Sciatic nerve (tissue), 2 donors: ENCODE measurements at regions not wholly inside any gene's neighbourhood (a gene's known extent, or its start where the extent isn't known, plus 50 kb on each side); places are given as distances from the start of the nearest gene placed in this dataset.

Experiments
- ATAC-seq: fragments of 200-7000 bp; cut with Tn5 transposase; one replicate; pipeline ENCODE4 v1.9.1; 2020; ENCODE audit warnings: mild to moderate bottlenecking, moderate library complexity
- DNase-seq: peaks from one replicate; pipeline ENCODE4 v3.0.0-alpha.2; 2020; ENCODE audit warnings: low spot score
- intact Hi-C: fragments of 100-400 bp; cut with DNase I; formaldehyde crosslinking; loops from one replicate; pipeline ENCODE4 v1.14.2; 2022
- donor health status: DM: no; HTN: no; CAD: no.
- donor health status: DM: no; HTN: no; CAD: no.

DNA sequence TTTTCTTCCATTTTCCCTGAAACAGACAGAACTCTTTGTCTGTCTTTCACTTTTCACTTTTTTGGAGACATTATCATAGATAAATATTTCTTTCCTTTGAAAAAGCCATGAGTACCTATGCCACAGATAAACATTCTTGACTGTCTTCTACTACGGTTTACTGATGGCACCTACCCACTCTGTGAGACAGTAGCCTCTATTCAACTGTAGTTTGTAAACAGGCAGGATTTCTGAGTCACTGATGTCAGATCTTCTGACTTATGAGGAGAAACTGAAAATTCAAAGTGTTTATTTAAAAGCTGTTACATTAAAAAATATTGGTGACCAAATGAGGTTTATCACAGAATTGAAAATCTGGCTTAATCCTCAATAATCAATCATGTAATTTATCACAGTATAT, 658.4 kb downstream of the TOX3 start:
- DNase-seq (no peak), ATAC-seq (no peak)
- intact Hi-C loops = no loop called here

DNA sequence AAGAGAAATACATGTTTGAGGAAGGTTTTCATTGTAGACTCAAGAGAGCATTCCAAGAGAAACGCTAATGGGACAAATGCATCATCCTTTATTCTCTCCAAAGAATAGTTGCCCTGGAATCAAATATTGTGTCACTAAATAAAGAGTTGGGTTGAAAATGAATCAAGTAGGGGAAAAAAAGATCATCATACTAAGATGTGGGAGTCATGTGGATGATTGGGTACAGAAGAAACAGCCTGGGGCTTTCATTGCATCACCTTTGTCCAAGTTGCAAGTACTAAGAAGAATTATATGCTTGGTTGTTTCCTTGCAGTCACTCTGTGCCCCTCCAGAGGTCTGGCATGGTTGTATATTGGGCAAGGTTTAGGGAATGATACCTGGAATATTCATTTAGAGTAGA, 658.9 kb downstream of the TOX3 start:
- ATAC-seq (no peak), DNase-seq (no peak)
- intact Hi-C loops = no loop called here

DNA sequence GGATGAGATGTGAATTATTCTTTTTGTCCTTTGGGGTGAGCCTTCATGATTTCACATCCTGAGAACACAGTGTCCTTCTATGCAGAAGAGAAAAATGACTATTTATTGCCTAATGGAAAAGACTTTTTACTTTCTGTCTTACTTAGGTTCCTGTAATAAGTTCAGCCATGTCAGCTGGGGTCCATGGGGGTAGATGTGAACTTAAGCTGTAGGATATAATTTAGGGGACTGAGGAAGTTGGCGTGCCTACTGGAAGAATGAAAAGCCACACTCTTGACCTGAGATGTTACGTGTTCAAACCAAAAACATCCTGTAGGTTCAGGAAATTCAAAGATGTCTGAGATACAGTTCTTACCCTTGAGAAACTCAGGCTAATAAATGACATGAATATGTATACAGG, 660.5 kb downstream of the TOX3 start:
- DNase-seq (no peak), ATAC-seq (no peak)
- intact Hi-C loops = no loop called here

DNA sequence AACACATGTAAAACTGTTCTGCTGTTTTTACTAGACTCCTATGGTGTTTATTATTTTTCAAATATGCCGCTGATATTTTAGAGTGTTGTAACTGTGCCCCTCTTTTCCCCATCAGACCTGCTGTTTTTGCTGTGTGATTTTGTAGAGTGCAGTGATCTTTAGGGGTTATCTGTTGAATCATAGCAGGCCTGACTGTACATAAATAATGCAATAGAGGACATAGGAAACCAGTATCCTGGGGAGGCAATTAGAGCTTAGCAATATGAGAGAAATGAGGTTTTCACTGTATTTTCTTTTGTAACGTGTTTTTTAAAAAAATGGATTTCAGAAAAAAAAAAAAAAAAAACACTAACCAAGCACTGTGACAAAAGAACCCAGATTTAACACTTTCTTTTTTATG, 662.2 kb downstream of the TOX3 start:
- intact Hi-C loops = no loop called here
- DNase-seq = no peak
- ATAC-seq = no peak

DNA sequence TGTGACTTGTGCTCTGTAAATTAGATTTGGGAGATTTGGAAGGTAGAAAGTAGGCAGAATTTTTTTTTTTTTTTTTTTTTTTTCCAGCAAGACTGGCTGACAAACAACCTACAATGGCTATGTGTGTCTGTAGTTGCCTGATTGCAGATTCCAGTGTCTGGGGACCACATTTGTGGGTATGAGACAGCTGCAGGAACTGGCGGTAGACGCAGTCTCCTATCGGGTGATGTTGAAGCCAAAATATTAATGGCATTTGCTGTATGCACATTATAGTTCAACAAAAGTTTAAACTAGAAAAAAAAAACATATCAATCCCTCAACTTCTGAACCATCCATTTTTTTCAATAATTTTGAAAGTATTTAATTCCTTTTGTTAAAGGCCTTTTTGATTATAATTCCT, 665.2 kb downstream of the TOX3 start:
- ATAC-seq (no peak), DNase-seq (no peak)
- intact Hi-C loops = no loop called here

DNA sequence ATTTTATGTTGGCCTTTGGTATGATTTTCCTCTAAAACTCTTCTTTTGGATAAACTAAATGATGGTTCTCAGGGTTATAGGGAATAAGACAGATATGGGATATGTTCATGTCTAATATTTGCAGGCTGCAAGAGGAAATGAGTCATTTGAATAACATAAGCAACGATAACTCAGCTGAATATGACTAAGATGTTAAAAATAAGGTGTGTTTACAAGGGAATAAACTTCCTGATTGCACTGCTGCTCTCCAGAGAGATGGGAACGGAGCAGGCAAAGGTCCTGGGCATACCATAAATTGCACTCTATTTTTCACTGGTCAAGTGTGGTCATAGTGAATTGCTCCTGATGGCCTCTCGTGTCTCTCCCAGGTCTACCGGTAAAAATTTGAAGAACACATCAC, 666.2 kb downstream of the TOX3 start:
- intact Hi-C loops = no loop called here
- DNase-seq (no peak), ATAC-seq (no peak)

DNA sequence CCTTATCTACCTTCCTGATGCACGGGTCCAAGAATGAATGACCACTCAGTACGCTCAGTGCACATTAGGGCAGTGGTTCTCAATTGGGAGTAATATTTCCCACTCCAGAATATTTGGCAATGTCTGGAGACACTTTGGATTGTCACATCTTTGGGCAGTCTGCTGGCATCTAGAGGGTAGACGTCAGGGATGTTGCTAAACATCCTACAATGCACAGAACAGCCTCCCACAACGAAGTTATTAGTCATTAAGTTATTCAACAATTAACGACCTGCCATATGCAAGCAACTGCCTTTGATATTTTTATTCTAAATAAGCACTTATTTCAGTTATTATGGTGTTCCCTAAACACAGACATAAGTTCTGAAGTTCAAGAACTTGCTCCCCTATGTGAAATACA, 669.3 kb downstream of the TOX3 start:
- ATAC-seq = no peak
- no peak for DNase-seq
- intact Hi-C loops = no loop called here

DNA sequence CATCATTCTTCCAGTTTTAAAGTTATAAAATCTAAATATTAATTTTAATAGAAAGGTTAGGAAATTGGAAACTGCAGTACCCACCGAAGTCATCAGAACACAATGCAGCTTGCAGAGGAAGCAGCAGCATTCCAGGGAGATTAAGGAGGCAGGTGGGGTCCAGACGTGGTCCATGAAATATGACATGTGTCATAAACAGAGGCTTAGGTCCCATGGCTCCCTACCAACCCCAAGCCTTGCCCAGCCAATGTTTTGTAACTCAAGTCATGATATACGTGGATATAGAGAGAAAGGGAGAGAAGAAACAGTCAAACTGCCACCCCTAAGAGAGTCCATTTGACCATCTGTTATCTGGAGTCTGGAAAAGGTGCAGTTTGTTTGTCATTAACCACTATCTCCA, 670.0 kb downstream of the TOX3 start:
- DNase-seq (no peak), ATAC-seq (no peak)
- intact Hi-C loops = no loop called here

GRCh38 chr16:51876601-51876875, 670.4 kb downstream of the TOX3 start:
- intact Hi-C loops = no loop called here
- no peak for ATAC-seq
- no peak for DNase-seq

- DNase-seq (no peak), ATAC-seq (no peak)
- intact Hi-C loops = no loop called here
Measured at GRCh38 chr16:51875834-51876600, 670.9 kb downstream of the TOX3 start.

DNA sequence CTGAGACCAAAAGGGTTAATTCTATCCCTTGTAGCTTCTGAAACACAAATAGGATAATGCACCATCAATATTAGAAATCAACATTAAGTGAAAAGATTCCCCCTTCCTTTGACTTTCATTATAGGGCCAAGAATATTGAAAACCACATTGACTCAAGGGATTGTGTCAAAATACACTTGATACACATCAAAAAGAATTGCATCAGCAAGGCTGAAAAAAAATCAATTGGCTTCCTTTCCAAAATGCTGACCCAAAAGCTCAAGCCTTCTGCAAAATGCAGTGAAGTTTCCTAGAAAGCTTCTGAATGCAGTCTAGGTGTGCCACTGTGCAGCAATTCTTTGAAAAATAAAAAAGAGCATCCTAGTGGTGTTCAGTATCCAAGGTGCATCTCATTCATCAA, 674.4 kb downstream of the TOX3 start:
- intact Hi-C loops = no loop called here
- DNase-seq (no peak), ATAC-seq (no peak)

GRCh38 chr16:51870296-51870854, 676.6 kb downstream of the TOX3 start:
- ATAC-seq (no peak), DNase-seq (no peak)
- intact Hi-C loops = no loop called here

GRCh38 chr16:51869176-51869575, 677.8 kb downstream of the TOX3 start:
- DNase-seq (no peak), ATAC-seq (no peak)
- intact Hi-C loops = no loop called here

DNA sequence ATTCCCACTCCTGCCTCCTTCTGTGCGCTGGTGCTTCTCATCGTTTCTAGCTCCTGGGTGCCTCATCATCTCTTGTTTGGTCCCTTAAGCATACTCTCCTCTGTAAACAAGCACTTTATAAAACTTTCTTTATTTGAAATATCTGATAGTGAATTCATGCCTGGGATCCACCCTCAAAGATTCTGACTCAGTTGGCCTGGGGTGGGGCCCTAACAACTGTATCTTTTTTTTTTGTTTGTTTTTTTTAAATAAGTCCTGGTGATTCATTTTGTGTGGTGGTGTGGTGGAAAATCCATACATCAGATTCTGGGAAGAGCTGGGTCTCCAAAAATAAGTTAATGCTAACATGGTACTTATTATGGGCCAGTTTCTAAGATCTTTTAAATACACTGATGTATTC, 678.3 kb downstream of the TOX3 start:
- intact Hi-C loops = no loop called here
- ATAC-seq = no peak
- no peak for DNase-seq

GRCh38 chr16:51867386-51868065, 679.4 kb downstream of the TOX3 start:
- no peak for DNase-seq
- intact Hi-C loops = no loop called here
- ATAC-seq = no peak

DNA sequence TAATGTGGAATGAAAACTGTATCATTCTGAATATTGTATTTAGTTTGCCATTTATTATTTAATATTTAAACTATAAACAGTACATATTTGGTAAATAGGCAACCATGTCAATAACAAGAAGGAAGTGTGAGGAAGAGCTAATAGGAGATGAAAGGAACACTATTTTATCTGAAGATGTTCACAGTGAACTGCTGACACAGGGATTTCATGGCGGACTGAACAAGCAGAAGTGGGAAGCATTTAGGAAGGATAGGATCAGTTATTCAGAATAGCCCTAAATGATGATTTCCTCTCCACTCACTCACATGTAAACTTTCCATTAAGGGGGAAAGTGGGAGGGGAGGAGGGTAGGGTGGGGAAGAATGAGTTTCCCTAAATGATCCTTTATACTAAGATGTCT, 682.4 kb downstream of the TOX3 start:
- no peak for ATAC-seq
- DNase-seq = no peak
- intact Hi-C loops = no loop called here

GRCh38 chr16:51854401-51854951, 692.5 kb downstream of the TOX3 start:
- intact Hi-C loops = no loop called here
- ATAC-seq (no peak), DNase-seq (no peak)

DNA sequence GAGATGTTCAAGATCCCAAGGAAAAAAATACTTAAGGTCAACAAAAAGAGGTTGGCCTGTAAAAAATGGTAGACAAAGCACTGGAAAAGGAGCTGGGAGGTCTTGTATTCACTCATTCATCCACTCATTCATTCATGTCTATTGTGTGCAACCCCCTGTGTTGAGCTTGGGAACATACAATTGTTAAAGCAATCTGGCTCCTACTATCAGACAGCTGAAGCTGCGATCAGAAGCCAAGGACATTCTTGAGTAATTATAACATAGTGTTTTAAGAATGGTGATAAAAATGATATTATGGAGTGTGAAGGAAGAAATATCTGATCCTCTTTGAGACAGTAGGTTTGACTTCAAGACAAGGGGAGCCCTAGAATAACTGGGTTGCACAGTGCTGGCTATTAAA, 693.4 kb downstream of the TOX3 start:
- DNase-seq (no peak), ATAC-seq (no peak)
- intact Hi-C loops = no loop called here

GRCh38 chr16:51852892-51853291, 694.1 kb downstream of the TOX3 start:
- no peak for ATAC-seq
- intact Hi-C loops = no loop called here
- no peak for DNase-seq

DNA sequence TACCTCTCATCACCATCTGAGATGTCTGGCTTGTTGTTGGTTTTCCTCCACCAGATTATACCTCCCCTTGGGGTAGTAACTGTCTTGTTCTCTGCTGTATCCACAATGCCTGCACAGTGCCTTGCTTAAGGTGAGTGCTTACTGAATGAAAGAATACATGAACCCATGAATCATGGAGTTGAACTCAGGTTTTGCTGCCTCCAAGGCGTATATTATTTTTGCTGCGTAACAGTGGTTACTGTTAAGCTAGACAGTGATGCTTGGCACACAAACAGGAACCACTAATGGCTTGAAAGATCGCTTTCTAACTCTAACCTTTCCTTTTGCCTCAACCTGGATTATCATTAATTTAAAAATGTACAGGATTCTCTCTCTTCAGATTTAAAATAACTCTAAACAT, 695.8 kb downstream of the TOX3 start:
- ATAC-seq (no peak), DNase-seq (no peak)
- intact Hi-C loops = no loop called here

DNA sequence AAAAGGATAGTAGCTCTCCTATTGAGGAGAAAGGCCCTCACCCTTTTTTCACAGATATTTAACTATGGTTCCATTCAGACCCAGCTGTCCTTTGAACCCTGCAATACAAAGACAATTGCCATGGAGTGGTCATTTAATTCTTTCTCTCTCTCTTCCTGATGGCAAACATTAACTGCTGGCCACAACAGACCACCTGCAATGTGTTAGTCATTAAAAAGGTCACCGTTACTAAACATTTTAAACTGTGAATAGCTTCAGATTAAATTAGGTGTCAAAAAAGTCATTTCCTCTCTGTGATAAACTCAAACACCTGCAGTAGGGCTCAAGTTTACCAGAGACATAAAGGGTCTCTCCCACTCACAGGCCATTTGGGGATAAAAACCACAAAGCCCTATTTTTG, 697.2 kb downstream of the TOX3 start:
- ATAC-seq = no peak
- intact Hi-C loops = no loop called here
- no peak for DNase-seq
